HG03354 (cell line): ENCODE measurements at regions not wholly inside any gene's neighbourhood (a gene's known extent, or its start where the extent isn't known, plus 50 kb on each side); places are given as distances from the start of the nearest gene placed in this dataset.

Experiments
- ATAC-seq: cut with Tn5 transposase; IDR thresholded peaks from one replicate; pipeline ENCODE4 v1.9.1; 2021; ENCODE audit warnings: mild to moderate bottlenecking; ENCODE audit not compliant: unreplicated experiment, poor library complexity, severe bottlenecking

- no peak for ATAC-seq
Measured at GRCh38 chr21:27290028-27290427, 323.1 kb upstream of the ADAMTS5 start.

- ATAC-seq: no peak
Measured at GRCh38 chr21:27286760-27287159, 319.9 kb upstream of the ADAMTS5 start.

- ATAC-seq: no peak
Measured at GRCh38 chr21:27277110-27277509, 310.2 kb upstream of the ADAMTS5 start.

DNA sequence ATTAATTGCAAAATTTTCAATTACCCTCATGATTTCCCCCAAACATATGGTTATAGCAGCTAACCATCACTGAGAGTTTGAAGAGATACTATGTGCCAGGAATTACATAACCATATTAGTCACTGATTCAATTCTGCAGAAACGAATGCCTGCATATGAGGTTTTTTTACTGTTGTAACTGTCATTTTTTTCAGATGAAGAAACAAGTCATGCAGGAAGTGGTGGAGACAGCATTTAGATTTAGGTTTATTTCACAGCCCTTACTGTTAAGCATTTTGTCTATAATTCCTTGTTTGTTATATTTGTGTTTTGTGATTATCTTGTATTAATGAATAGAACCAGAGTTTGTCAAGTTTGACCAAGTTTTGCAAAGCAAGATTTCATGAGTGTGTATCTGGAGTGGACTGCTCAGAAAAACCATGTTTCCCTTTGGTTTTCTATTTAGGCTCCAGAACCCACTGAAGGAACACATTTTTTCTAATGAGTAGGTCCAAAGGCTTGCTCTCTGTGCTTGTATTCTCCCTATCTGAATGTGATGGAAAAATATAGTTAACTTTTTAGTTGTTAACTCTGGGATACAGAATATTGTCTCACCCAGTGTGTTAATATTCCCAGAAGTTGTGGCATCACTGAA, 308.5 kb upstream of the ADAMTS5 start:
- ATAC-seq: no peak

GRCh38 chr21:27269644-27270043, 302.8 kb upstream of the ADAMTS5 start:
- no peak for ATAC-seq

DNA sequence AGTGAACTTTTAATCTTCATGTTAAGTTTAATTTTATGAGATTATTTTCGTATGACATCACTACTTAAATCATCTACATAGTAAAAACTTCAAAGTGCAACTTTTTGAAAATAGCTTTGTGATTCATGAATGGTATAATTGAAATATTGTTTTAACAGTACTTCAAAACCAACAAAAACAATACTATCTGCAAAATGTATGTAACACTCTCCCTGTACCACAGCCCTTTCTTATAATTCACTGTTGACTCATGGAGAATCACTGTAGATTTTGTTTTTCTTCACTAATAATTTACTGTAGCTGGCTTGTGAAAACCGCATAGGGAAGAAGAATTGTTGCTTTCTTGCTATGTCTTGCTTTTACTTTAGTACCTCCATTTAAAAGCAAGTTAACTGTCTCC, 301.4 kb upstream of the ADAMTS5 start:
- no peak for ATAC-seq

GRCh38 chr21:27265949-27266348, 299.1 kb upstream of the ADAMTS5 start:
- no peak for ATAC-seq

- no peak for ATAC-seq
Measured at GRCh38 chr21:27265492-27265891, 298.6 kb upstream of the ADAMTS5 start.

DNA sequence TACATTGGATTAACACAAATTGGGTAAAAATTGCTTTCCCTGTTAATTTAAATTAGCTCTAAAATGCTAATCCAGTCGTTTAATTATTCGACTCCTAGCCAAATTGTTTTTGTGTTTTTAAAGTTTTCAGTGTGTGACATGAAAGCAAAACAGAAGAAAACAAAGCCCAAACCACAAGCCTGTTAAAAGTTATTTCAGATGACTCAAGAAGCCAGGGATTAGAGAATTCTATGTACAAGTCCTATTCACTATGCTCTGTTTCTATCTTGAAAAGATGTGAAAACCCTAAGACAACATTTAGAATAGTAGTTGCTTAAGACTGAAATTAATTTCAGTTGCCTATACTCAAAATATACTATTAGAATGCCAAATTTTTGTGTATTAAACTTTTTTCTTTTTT, 294.8 kb upstream of the ADAMTS5 start:
- ATAC-seq: no peak

- no peak for ATAC-seq
Measured at GRCh38 chr21:27260728-27261127, 293.8 kb upstream of the ADAMTS5 start.

- ATAC-seq: no peak
Measured at GRCh38 chr21:27258742-27259448, 292.0 kb upstream of the ADAMTS5 start.

DNA sequence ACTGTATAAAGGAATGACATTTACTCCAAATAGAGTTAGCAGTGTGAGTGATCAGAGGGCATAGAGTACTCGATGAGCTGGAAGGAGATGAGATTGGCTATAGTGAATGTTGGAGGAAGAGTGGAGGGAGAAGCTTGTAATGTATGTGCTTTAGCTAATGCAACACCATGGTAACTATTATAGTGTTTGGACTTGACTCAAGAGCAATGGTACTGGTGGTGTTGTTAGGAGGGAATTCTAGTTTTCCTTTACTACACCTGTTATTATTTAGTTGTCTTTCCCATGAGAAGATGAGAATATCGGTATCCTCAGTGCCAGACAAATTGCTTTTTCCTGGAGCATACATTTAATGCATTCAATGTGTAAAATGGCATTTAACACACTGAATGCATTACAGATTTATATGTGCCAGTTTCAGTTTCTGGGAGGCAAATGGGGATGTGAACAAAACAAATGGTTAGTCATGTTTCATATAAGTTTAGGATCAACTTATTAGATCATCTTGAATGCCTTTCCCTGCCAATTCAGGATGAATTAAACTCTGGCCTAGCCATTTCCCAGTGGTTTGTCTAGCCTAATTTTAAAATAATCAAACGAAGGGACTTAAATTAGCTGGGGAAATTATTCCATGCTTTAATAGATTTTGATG, 291.1 kb upstream of the ADAMTS5 start:
- ATAC-seq: no peak

DNA sequence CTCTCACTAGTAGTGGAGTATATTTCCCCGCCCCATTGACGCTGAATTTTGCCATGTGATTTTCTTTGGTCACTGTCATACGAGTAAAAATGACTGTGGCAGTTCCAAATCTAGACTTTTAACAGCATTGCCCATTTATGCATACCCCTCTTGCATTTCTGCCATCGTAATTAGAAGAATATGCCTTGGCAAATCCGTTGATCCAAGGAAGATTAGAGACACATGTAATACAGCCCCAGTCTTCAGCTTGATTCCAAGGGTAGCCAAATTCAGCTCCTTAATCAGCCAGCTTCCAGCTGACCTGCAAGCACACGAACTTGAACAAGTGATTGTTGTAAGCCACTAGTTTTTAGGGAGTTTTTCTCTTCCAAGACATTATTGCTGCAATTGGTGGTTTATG, 290.3 kb upstream of the ADAMTS5 start:
- no peak for ATAC-seq

GRCh38 chr21:27251752-27252151, 284.9 kb upstream of the ADAMTS5 start:
- ATAC-seq: no peak

DNA sequence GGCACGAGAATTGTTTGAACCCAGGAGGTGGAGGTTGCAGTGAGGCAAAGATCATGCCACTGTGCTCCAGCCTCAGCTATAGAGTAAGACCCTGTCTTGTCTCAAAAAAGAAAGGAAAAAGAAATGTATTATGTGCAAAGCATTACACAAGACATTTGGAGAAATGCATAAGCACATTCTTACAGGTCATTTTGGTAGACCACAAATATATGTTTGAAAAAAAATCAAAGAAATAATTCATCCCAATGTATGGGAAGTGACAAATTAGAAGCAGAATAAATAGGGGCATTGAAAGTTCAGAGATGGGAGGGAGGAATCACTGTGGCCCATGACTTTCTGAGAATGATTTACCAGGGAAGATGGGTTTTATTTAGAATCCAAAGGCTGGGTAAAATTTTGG, 283.5 kb upstream of the ADAMTS5 start:
- no peak for ATAC-seq

DNA sequence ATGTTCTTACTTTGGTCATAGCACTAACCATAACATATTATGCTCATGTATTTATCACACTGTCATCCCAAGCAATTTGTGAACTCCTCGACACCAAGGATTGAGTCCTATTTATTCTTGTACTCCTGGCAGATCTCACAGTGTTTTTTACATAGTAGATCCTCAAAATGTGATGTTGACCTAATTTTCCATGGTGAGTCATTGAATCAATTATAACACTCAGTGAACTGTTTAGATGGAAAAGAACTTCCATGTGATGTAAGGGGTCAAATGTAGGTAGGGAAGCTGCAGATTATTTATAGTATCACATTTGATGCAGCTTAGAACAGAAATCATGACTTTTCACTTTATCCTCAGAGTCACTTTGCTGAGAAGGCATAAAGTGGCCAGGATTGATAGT, 281.9 kb upstream of the ADAMTS5 start:
- no peak for ATAC-seq

DNA sequence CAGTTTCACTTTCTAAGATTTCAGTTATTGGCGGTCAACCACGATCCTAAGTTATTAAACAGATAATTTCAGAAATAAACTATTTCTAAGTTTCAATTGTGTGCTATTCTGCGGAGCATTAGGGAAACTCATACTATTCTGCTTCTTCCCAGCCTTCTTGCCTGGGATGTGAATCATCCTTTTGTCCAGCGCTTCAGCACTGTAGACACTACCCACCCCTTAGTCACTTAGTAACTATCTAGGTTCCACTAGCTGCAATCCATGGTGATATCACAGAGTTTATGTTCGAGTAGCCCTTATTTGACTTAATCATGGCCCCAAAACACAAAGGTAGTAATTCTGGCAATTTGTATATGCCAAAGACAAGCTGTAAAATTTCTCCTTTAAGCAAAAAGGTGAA, 279.9 kb upstream of the ADAMTS5 start:
- no peak for ATAC-seq

- no peak for ATAC-seq
Measured at GRCh38 chr21:27244776-27245175, 277.9 kb upstream of the ADAMTS5 start.

GRCh38 chr21:27244352-27244751, 277.5 kb upstream of the ADAMTS5 start:
- ATAC-seq: no peak

DNA sequence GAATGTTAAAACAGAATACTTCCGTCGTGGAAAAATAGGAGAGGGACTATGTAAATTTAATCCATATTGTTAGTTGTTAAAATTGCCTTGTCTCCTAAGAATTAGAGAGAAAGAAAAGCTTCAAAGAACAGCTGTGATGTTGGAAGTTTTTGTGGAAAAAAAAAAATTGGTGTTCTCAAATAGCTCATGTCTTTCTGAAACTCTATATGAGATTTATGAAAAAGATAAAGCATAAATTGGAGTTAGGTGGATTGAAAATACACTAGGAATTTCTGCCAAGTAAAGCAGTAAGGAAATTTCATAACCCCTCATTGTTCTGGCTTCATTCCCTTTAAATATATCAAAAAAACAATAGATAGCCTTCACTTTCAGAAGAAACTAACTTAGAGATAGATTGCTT, 274.0 kb upstream of the ADAMTS5 start:
- no peak for ATAC-seq

- ATAC-seq: no peak
Measured at GRCh38 chr21:27233514-27234115, 266.7 kb upstream of the ADAMTS5 start.
